Panc1 (cell line): ENCODE measurements at regions not wholly inside any gene's neighbourhood (a gene's known extent, or its start where the extent isn't known, plus 50 kb on each side); places are given as distances from the start of the nearest gene placed in this dataset.

Experiments used
- CTCF ChIP-seq: fragments of 450-650 bp; IDR thresholded peaks from 2 replicates; pipeline ENCODE4 v1.5.1; 2017; ENCODE audit warnings: mild to moderate bottlenecking
- POLR2AphosphoS5 ChIP-seq: IDR thresholded peaks from 2 replicates; pipeline ENCODE4 v1.6.1; 2012; ENCODE audit warnings: mild to moderate bottlenecking, low read depth, low read length, moderate library complexity
- REST ChIP-seq, 2 experiments: IDR thresholded peaks; 2 replicates each; pipeline ENCODE4 v1.6.1; 2011 to 2012; ENCODE audit warnings: low read depth in 2 of 2, control low read depth in 1 of 2, low read length in 1 of 2, mild to moderate bottlenecking in 1 of 2, moderate library complexity in 1 of 2; ENCODE audit not compliant: insufficient read depth in 1 of 2
- SIN3A ChIP-seq: IDR thresholded peaks from 2 replicates; pipeline ENCODE4 v1.6.1; 2012; ENCODE audit warnings: low read depth, mild to moderate bottlenecking, low read length, moderate library complexity, borderline replicate concordance; ENCODE audit not compliant: insufficient read depth

GRCh38 chr14:93838238-93838637, 50.0 kb upstream of the PRIMA1 start:
- TF ChIP-seq CTCF (no peak), REST (IDR thresholded peaks at IDR 0.05; ENCODE audit: insufficient read depth in 1 of 2, low read depth in 2 of 2, low read length in 1 of 2) (no peak), POLR2AphosphoS5 (no peak), SIN3A (no peak)
